HepG2 (cell line): ENCODE measurements at regions not wholly inside any gene's neighbourhood (a gene's known extent, or its start where the extent isn't known, plus 50 kb on each side); places are given as distances from the start of the nearest gene placed in this dataset.
A peak's percentile ranks its signal among the peaks of the same experiment; 100 is the strongest.

Experiments
- ATAC-seq: fragments of 200-7000 bp; cut with Tn5 transposase; 3 replicates; pipeline ENCODE4 v1.9.1; 2020; ENCODE audit warnings: mild to moderate bottlenecking, moderate library complexity
- BruUV-seq: library from RNA; stranded (reverse); fragments of 400-500 nt; replicated peaks from 2 replicates; lab custom pipeline; 2021; lab: Mats Ljungman, UMichigan
- CTCF ChIA-PET: fragments of 300-600 bp; formaldehyde crosslinking; extraction: SDS; loops from one replicate; lab custom pipeline; 2021; ENCODE audit warnings: low total read pairs, inconsistent platforms, low intra/inter-chr PET ratio; lab: Yijun Ruan, JAX
- POLR2A ChIA-PET: fragments of 350-600 bp; sonication (Branson Sonifier 250); formaldehyde crosslinking; loops from one replicate; lab custom pipeline; 2020; ENCODE audit warnings: antibody characterized with exemption, inconsistent platforms; lab: Yijun Ruan, JAX
- DNase-seq: peaks from one replicate; pipeline ENCODE4 v3.0.0-alpha.2; 2015; ENCODE audit warnings: low spot score
- FAIRE-seq: peaks from 3 replicates; lab custom pipeline; 2011; peaks lifted over from hg19 to GRCh38; lab: Jason Lieb, UNC
- H2AFZ ChIP-seq: one replicate; pipeline ENCODE4 v1.6.1; 2011; ENCODE audit warnings: low read length, inconsistent platforms
- H3K27ac ChIP-seq: fragments of 300-600 bp; 3 replicates; pipeline ENCODE4 v1.8.0; 2011; ENCODE audit warnings: mixed run types, mild to moderate bottlenecking, mixed read lengths, low read length, inconsistent platforms; ENCODE audit not compliant: insufficient read depth; ENCODE audit errors: extremely low read length
- H3K27me3 ChIP-seq, 2 experiments: fragments of 200-600 bp in 1 of 2; 2 replicates in 1 of 2; 3 replicates in 1 of 2; pipeline versions ENCODE4 v1.6.0 to v1.8.0; 2011; ENCODE audit warnings: low read length in 2 of 2, mild to moderate bottlenecking in 2 of 2, moderate library complexity in 2 of 2, inconsistent platforms in 1 of 2; ENCODE audit not compliant: insufficient read depth in 2 of 2, control insufficient read depth in 1 of 2
- H3K36me3 ChIP-seq, 2 experiments: fragments of 200-600 bp in 1 of 2; replicated peaks in 1 of 2; 2 replicates in 1 of 2; 3 replicates in 1 of 2; pipeline versions ENCODE4 v1.5.1 to v1.8.0; 2011; ENCODE audit warnings: low read length in 2 of 2, inconsistent platforms in 1 of 2; ENCODE audit not compliant: insufficient read depth in 2 of 2, control insufficient read depth in 1 of 2
- H3K4me1 ChIP-seq: 2 replicates; pipeline ENCODE4 v1.5.1; 2012; ENCODE audit warnings: low read length, inconsistent platforms; ENCODE audit not compliant: insufficient read depth
- H3K4me2 ChIP-seq: 2 replicates; pipeline ENCODE4 v1.6.0; 2011; ENCODE audit warnings: low read depth, low read length, inconsistent platforms
- H3K4me3 ChIP-seq, 3 experiments: fragments of 200-600 bp in 1 of 3; sonication (generic), shearing (Covaris generic) in 1 of 3; replicated peaks in 1 of 3; 2 replicates each; pipeline ENCODE4 v1.5.1; 2011 to 2016; ENCODE audit warnings: low read length in 3 of 3, inconsistent platforms in 2 of 3, low read depth in 2 of 3, mild to moderate bottlenecking in 2 of 3, control low read depth in 1 of 3, mixed read lengths in 1 of 3; ENCODE audit not compliant: insufficient read depth in 1 of 3
- H3K79me2 ChIP-seq: one replicate; pipeline ENCODE4 v1.6.1; 2011; ENCODE audit warnings: low read length, inconsistent platforms; ENCODE audit not compliant: insufficient read depth
- H3K9ac ChIP-seq: 2 replicates; pipeline ENCODE4 v1.6.0; 2011; ENCODE audit warnings: mild to moderate bottlenecking, low read depth, low read length, inconsistent platforms; ENCODE audit not compliant: insufficient read depth
- H3K9me3 ChIP-seq: 2 replicates; pipeline ENCODE4 v1.5.1; 2012; ENCODE audit warnings: mild to moderate bottlenecking, low read length
- H4K20me1 ChIP-seq: 2 replicates; pipeline ENCODE4 v1.6.0; 2011; ENCODE audit warnings: inconsistent platforms, mild to moderate bottlenecking, low read length, moderate library complexity; ENCODE audit not compliant: insufficient read depth
- ARID4A ChIP-seq: sonication (generic); formaldehyde crosslinking; IDR thresholded peaks from 2 replicates; pipeline ENCODE4 v1.5.0; 2020; ENCODE audit warnings: mild to moderate bottlenecking, missing genetic modification reagents, borderline replicate concordance
- ATF1 ChIP-seq: IDR thresholded peaks from 2 replicates; pipeline ENCODE4 v1.6.1; 2016; ENCODE audit warnings: mild to moderate bottlenecking, control low read depth
- MAFF ChIP-seq: IDR thresholded peaks from 2 replicates; pipeline ENCODE4 v1.6.1; 2011; ENCODE audit warnings: low read depth, low read length, improper control_type of control experiment
- MAFK ChIP-seq, 2 experiments: IDR thresholded peaks in 1 of 2; conservative IDR thresholded peaks in 1 of 2; 2 replicates each; pipeline ENCODE4 v1.6.1; 2011; ENCODE audit warnings: improper control_type of control experiment in 2 of 2, low read length in 2 of 2
- MNT ChIP-seq: fragments of 450-650 bp; IDR thresholded peaks from 2 replicates; pipeline ENCODE4 v1.6.1; 2016
- NFE2L2 ChIP-seq: fragments of 150-350 bp; IDR thresholded peaks from 2 replicates; pipeline ENCODE4 v1.6.1; 2014; ENCODE audit warnings: low read length
- NFIC ChIP-seq: IDR thresholded peaks from 2 replicates; pipeline ENCODE4 v1.6.1; 2012; ENCODE audit warnings: mild to moderate bottlenecking, low read length, inconsistent platforms
- RAD51 ChIP-seq: fragments of 450-650 bp; IDR thresholded peaks from 2 replicates; pipeline ENCODE4 v1.6.1; 2016; ENCODE audit warnings: borderline replicate concordance
- ZNF598 ChIP-seq: sonication (generic); formaldehyde crosslinking; IDR thresholded peaks from 2 replicates; pipeline ENCODE4 v1.5.1; 2020; ENCODE audit warnings: mild to moderate bottlenecking, missing genetic modification reagents, borderline replicate concordance
- ZNF607 ChIP-seq: sonication (generic); formaldehyde crosslinking; IDR thresholded peaks from 2 replicates; pipeline ENCODE4 v1.5.1; 2020; ENCODE audit warnings: missing genetic modification reagents, mild to moderate bottlenecking, borderline replicate concordance
- in situ Hi-C: cut with HindIII; loops from 2 replicates; pipeline ENCODE4 v1.10.0; 2017; ENCODE audit warnings: low pct_unique_long_range_greater_than_20kb; ENCODE audit not compliant: extremely low pct_ligation_motif_present
- intact Hi-C: fragments of 100-400 bp; cut with micrococcal nuclease; formaldehyde crosslinking; loops from one replicate; pipeline ENCODE4 v1.10.0; 2022; ENCODE audit not compliant: unreplicated experiment
- TF ChIP-seq, protein P1 (sequence below): conservative IDR thresholded peaks from 2 replicates; pipeline ENCODE4 v1.6.1; 2018; ENCODE audit warnings: missing genetic modification reagents
- TF ChIP-seq, protein P2 (sequence below): sonication (generic); formaldehyde crosslinking; IDR thresholded peaks from 2 replicates; pipeline ENCODE4 v1.4.0; 2020; ENCODE audit warnings: missing genetic modification reagents, mild to moderate bottlenecking, borderline replicate concordance
- TF ChIP-seq, protein P3 (sequence below): sonication (generic); formaldehyde crosslinking; IDR thresholded peaks from 2 replicates; pipeline ENCODE4 v1.4.0; 2020; ENCODE audit warnings: missing genetic modification reagents

DNA sequence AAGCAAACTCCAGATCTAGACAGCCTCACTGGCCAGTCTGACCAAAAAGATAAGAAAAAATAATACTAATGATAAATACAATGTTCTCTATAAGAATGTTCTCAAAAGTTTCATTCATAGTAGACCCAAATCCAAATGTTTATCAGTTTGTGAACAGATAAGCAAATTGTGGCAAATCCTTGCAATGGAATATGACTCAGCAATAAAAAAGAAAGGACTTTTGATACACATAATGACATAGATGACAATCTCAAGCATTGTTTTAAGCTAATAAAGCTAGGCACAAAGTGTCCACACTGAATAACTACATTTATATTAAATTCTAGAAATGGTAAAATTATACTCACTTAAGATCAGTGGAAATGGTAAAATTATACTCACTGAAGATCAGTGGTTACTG lies 195.4 kb upstream of the TYRP1 start:
- no peaks in the 10 kb centered on the region for H4K20me1 ChIP-seq
- H3K79me2 ChIP-seq = no peaks in the 10 kb centered on the region
- no peak for FAIRE-seq
- in situ Hi-C loops (no loop called here), intact Hi-C loops (no loop called here)
- ATAC-seq = no peak
- no peak overlapping the region for H2AFZ ChIP-seq
- H3K4me1 ChIP-seq = no peaks in the 10 kb centered on the region
- no peak for DNase-seq
- BruUV-seq = no TSS peak
- H3K4me2 ChIP-seq = no peak overlapping the region
- H3K36me3 ChIP-seq = no peaks in the 10 kb centered on the region
- H3K27me3 ChIP-seq = no peaks in the 10 kb centered on the region
- H3K27ac ChIP-seq = no peak overlapping the region
- no peak overlapping the region for H3K4me3 ChIP-seq
- no peak overlapping the region for H3K9ac ChIP-seq
- H3K9me3 ChIP-seq = no peaks in the 10 kb centered on the region; the same call in 1 of the 2 replicates
- CTCF ChIA-PET = no interaction called here
- POLR2A ChIA-PET = no interaction called here
- no peak for TF ChIP-seq RAD51
- TF ChIP-seq, protein P1, sequence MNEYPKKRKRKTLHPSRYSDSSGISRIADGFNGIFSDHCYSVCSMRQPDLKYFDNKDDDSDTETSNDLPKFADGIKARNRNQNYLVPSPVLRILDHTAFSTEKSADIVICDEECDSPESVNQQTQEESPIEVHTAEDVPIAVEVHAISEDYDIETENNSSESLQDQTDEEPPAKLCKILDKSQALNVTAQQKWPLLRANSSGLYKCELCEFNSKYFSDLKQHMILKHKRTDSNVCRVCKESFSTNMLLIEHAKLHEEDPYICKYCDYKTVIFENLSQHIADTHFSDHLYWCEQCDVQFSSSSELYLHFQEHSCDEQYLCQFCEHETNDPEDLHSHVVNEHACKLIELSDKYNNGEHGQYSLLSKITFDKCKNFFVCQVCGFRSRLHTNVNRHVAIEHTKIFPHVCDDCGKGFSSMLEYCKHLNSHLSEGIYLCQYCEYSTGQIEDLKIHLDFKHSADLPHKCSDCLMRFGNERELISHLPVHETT (CRISPR knock-in tag) = no peak
- TF ChIP-seq, protein P2, sequence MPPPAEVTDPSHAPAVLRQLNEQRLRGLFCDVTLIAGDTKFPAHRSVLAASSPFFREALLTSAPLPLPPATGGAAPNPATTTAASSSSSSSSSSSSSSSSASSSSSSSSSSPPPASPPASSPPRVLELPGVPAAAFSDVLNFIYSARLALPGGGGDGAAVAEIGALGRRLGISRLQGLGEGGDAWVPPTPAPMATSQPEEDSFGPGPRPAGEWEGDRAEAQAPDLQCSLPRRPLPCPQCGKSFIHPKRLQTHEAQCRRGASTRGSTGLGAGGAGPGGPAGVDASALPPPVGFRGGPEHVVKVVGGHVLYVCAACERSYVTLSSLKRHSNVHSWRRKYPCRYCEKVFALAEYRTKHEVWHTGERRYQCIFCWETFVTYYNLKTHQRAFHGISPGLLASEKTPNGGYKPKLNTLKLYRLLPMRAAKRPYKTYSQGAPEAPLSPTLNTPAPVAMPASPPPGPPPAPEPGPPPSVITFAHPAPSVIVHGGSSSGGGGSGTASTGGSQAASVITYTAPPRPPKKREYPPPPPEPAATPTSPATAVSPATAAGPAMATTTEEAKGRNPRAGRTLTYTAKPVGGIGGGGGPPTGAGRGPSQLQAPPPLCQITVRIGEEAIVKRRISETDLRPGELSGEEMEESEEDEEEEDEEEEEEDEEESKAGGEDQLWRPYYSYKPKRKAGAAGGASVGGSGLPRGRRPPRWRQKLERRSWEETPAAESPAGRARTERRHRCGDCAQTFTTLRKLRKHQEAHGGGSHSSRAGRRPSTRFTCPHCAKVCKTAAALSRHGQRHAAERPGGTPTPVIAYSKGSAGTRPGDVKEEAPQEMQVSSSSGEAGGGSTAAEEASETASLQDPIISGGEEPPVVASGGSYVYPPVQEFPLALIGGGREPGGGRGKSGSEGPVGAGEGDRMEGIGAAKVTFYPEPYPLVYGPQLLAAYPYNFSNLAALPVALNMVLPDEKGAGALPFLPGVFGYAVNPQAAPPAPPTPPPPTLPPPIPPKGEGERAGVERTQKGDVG (CRISPR knock-in tag) = no peak
- no peak for TF ChIP-seq ZNF607
- peak; percentile 82 for TF ChIP-seq NFE2L2
- TF ChIP-seq ARID4A (CRISPR knock-in tag) = no peak
- TF ChIP-seq MAFF = peak; percentile 47; the same call in 1 of the 2 replicates
- no peak for TF ChIP-seq MNT
- TF ChIP-seq NFIC = no peak
- TF ChIP-seq, protein P3, sequence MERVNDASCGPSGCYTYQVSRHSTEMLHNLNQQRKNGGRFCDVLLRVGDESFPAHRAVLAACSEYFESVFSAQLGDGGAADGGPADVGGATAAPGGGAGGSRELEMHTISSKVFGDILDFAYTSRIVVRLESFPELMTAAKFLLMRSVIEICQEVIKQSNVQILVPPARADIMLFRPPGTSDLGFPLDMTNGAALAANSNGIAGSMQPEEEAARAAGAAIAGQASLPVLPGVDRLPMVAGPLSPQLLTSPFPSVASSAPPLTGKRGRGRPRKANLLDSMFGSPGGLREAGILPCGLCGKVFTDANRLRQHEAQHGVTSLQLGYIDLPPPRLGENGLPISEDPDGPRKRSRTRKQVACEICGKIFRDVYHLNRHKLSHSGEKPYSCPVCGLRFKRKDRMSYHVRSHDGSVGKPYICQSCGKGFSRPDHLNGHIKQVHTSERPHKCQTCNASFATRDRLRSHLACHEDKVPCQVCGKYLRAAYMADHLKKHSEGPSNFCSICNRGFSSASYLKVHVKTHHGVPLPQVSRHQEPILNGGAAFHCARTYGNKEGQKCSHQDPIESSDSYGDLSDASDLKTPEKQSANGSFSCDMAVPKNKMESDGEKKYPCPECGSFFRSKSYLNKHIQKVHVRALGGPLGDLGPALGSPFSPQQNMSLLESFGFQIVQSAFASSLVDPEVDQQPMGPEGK = no peak
- peak; percentile 48 to 65 for TF ChIP-seq MAFK (conservative IDR thresholded peaks at IDR 0.05 in 1 of 2, IDR thresholded peaks at IDR 0.05 in 1 of 2; ENCODE audit: low read length in 2 of 2)
- TF ChIP-seq ZNF598 (CRISPR knock-in tag) = no peak
- TF ChIP-seq ATF1 (CRISPR knock-in tag) = no peak
